Loucy (cell line): ENCODE measurements at regions not wholly inside any gene's neighbourhood (a gene's known extent, or its start where the extent isn't known, plus 50 kb on each side); places are given as distances from the start of the nearest gene placed in this dataset.

ENCODE experiments used
- CTCF ChIP-seq: fragments of 200-600 bp; sonication (generic); conservative IDR thresholded peaks from 2 replicates; pipeline ENCODE4 v1.5.1; 2014; ENCODE audit warnings: mild to moderate bottlenecking, antibody characterized with exemption, low read length
- EZH2phosphoT487 ChIP-seq: fragments of 200-600 bp; IDR thresholded peaks from 2 replicates; pipeline ENCODE4 v1.6.1; 2018; ENCODE audit warnings: antibody characterized with exemption, mild to moderate bottlenecking, moderate library complexity, borderline replicate concordance

DNA sequence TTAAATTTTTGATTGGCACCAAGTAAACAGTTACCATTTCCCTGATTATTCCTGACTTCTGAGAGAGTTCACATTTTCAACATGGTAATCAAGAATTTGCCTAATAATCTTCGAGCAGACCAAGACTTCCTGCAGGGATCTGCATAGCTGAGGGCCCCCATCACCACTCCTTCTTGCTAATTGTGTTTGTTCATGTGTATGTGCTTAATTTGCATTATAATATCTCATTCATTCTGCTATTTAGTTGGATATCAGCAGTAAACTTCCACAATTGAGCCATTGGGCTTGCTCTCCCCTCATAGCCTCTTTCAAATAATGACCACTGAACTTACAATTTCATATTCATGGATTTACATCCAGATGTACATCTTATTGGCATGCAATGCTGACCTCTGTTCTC is 292.5 kb downstream of the SPATA18 start:
- TF ChIP-seq EZH2phosphoT487 (no peak), CTCF (no peak)
